CD1c-positive myeloid dendritic cell (primary cell): ENCODE measurements at regions not wholly inside any gene's neighbourhood (a gene's known extent, or its start where the extent isn't known, plus 50 kb on each side); places are given as distances from the start of the nearest gene placed in this dataset.
A peak's percentile ranks its signal among the peaks of the same experiment; 100 is the strongest.

Experiments
- DNase-seq: peaks from one replicate; pipeline ENCODE4 v3.0.0-alpha.2; 2016; ENCODE audit errors: extremely low spot score

GRCh38 chr7:94054130-94054529 is 50.0 kb upstream of the BET1 start:
- no peak for DNase-seq

DNA sequence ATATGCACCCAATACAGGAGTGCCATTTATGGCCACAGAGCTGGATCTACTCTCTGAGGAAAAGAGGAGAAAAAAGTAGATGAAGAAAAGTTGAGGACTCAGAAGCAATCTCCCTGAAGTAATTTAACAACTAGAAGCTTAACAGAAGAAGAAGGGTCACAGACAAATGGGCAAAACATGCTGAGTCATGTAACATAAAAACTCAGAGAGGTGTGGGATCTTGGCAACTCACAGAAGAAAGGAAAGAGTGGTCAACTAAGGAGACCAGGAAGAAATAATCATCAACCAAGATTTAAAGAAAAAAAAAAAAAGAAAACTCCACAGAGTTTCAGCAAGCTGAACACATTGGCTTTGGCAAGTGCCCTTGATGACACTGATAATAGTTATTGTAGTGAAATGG is 51.8 kb upstream of the BET1 start:
- DNase-seq: no peak

DNA sequence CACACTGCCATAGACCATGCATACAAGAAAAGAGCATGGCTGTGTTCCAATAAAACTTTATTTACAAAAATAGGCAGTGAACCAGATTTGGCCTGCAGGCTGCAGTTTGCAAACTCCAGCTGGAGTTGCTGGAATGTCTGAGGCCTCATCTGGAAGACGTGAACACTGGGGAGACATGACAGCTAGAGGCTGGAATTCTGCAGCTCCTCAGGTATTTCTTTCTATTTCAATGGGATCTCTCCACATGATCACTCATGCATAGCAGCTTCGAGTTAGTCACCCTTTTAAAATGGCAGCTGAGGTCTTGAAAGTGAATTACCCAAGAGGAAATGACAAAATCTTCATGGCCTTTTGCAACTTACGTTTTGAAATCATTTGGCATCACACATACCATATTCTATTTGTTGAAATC is 52.6 kb upstream of the BET1 start:
- peak; percentile 33 for DNase-seq

DNA sequence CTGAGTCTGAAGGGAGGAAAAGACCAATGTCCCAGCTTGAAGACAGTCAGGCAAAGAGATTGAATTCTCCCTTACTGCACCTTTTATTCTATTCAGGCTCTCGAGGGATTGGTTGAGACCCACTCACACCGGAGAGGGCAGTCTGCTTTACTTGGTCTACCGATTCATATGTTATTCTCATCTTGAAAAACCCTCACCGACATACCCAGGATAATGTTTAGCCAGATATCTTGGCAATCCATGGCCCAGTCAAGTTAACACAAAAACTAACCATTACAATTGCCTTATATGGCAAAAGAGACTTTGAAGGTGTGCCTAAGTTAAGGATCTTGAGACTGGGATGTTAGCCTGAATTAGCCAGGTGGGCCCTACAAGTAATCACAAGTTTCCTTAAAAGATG is 53.8 kb upstream of the BET1 start:
- DNase-seq: no peak

GRCh38 chr7:94059746-94060145 is 55.6 kb upstream of the BET1 start:
- peak; percentile 54 for DNase-seq

GRCh38 chr7:94060752-94061151 is 56.6 kb upstream of the BET1 start:
- no peak for DNase-seq

DNA sequence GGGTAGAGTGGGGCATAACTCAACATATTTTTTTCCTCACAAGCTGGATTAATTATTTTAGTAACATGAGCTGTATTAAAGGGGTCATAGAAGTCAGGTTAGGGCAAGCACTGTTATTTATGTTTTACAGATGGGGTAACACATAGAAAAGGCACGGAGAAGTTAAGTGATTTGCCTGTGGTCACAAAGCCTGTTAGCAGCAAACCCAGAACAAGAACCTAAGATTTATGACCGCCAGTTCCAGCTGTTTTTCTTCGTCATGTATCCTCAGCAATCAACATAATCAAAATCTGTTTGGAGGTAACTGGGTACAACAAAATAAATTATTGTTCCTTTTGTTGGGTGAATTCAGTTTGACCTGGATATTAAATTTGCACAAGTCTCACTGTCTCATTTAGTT is 57.2 kb upstream of the BET1 start:
- no peak for DNase-seq

- DNase-seq: no peak
Observed at GRCh38 chr7:94062372-94062771, 58.2 kb upstream of the BET1 start.

DNA sequence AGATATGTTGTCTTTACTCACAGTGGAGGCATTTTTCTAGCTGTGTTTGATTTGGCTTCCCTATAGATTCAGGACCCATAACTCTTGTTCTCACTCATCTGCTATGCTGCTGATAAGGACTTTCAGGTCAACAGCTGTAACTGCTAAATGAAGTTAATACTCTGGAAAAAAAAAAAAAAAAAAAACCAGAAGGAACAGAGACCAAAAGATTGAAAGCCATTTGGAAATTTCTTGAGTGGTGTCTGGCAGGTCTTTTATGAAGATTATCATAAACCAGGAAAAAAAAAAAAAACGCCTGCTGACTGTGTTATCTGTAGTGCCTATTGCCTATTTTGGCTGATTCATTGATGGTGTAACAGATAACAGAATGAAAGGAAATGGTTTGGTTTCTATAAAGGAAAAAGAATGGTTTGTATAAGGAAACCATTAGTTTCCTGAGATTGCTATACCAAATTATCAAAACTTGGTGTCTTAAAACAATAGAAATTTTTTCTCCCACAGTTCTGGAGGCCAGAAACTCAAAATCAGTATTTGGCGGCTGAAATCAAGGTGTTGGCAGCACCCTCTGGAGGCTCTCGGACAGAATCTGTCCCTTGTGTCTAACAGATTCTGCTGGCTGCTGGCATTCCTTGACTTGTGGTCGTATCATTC is 60.5 kb upstream of the BET1 start:
- no peak for DNase-seq

- DNase-seq: no peak
Observed at GRCh38 chr7:94067047-94067446, 62.9 kb upstream of the BET1 start.

GRCh38 chr7:94067506-94067905 is 63.4 kb upstream of the BET1 start:
- DNase-seq: no peak

DNA sequence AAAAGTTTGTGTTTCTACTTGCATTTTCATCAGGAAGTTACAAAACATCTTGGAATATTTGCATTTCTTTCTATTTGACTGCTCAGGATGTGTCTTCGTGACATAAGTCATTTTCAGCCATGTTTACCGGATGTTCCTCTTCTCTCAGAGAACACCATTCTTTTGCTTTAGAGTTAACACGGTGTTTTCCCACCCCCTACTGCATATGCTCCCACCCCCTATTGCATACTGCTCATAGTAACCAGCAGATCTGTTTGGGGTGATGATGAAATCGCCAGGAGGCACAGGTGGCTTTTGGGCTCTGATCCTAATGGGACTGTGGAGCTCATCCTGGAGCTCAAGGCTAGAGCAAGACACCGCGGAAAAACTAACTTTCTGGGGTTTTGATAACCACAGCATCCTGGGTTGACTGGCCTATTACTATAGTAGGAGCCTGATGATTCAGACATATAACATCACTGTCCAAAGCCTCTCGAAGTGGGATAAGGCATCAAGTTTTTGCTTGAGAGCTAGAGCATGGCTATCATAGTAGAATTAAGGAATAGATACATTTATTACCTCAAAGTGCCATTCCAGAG is 65.1 kb upstream of the BET1 start:
- DNase-seq: no peak

DNA sequence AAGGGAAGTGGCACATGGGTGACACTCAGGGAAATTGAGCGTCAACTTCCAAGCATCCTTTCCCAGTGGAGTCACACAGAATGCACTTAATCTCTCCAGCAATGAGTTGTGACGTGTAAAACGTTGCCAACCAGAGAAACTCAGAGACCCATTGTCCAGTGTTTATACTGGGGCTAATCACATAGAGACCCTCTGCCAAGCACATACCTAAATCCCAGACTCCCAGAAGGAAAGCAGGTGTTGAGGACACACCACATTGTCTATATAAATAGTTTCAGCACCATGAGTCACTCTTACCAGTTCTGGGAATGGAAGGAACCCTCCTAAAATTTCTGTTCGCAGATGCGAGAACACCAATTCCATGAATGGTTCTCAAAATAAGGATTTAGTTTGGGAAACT is 76.4 kb upstream of the BET1 start:
- no peak for DNase-seq

GRCh38 chr7:94082126-94082525 is 78.0 kb upstream of the BET1 start:
- no peak for DNase-seq

- DNase-seq: peak; percentile 64
Observed at GRCh38 chr7:94087664-94088352, 83.7 kb upstream of the BET1 start.

DNA sequence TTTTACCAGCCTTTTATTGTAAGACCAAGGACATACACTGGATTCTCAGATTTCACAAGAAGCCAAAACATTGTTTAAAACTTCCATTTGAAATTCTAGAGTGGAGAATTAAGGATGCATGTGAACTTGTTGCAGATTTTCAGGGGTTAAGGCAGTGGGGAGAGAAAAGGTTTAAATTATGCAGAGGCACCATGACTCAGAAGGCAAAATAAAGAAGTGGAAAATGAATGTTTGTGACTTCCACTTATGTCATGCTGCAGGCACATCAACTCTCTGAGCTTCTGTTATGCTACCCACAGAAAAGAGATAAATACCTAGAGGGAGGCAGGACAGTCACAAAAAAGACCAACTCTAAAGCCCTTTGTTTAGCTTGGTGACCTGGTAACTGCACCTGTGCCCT is 84.4 kb upstream of the BET1 start:
- peak; percentile 40 for DNase-seq

DNA sequence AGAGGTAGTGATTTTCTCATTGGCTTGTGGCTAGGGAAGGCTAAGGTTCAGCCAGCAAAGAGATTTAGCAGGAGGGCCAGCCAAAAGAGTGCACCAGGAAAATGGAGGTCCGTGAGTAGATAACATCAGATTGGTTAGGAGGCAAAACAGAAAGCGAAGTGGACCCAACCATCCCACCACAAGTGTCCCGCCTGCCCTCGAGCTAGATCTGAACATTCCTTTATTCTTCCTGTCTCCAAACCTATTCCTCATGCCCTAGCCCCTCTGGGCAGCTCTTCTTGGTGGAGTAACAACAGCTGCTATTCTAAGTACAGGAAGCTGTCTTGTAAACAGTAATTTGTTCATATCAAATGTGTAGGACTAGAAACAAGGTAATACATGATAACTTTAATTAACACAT is 85.7 kb upstream of the BET1 start:
- no peak for DNase-seq

DNA sequence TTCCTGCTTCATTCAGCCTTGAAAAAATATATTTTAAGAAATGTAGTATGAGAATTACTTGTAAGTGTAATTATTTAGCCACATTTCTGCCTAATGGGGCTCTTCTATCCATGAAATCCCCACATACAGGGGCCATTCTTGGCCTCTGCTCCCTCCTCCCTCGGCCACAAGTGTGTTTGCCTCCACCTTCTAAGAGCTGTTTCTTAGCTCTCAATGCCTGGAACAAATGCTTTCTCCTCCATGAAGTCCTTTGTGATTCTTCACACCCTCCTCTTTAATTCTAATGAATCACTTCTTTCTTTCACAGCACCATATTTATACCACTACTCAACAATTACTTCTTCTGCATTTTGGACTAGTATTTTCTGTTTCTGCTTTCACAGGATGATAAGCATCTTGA is 88.8 kb upstream of the BET1 start:
- no peak for DNase-seq

DNA sequence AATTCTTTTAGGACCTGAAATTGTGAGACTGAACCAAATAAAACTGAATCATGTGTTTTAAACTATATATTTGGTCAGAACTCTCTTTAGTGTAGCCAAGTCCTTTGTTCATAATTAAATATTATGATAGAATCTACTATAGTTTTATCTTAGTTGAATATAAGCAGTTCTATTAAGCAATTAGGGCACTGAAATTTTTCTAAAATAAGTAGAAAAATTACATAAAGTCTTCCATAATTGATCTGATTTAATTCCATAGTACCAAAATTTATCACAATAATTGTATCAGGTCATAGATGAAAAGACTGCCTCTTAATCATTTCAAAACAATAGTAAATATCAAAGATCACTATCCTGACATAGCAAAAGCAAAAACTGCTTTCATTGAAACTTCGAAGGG is 90.1 kb upstream of the BET1 start:
- DNase-seq: no peak

DNA sequence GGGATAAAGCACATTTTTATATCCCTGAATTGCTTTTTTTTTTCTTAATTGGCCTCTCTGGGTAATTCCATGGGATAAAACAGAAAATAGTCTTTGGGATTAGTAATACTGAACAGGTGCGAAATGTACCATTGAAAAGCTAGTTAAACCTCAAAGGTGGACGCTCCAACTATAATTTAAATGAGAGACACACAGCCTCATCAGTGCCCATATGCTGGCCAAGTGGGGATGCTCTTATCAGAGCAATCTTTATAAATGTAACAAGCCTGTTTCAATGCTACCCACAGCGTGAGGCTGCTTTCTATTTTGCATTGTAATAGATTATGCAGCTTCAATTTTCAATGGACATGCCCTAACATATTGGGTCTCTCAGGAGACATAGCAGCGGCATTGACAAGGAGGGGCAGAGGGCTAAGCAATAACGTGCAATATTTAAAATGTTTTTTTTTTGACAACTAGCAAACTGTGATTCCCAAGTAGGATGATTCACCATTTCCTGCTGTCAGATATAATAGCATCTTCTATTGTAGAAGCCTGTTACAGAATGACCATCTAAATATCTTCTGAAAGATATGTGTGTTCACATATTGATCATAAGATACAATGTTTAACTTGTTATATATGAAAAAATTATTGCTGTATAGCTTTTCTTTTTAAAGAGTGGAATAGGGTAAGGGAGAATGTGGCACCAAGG is 91.3 kb upstream of the BET1 start:
- no peak for DNase-seq

GRCh38 chr7:94099679-94100078 is 95.5 kb upstream of the BET1 start:
- DNase-seq: no peak

DNA sequence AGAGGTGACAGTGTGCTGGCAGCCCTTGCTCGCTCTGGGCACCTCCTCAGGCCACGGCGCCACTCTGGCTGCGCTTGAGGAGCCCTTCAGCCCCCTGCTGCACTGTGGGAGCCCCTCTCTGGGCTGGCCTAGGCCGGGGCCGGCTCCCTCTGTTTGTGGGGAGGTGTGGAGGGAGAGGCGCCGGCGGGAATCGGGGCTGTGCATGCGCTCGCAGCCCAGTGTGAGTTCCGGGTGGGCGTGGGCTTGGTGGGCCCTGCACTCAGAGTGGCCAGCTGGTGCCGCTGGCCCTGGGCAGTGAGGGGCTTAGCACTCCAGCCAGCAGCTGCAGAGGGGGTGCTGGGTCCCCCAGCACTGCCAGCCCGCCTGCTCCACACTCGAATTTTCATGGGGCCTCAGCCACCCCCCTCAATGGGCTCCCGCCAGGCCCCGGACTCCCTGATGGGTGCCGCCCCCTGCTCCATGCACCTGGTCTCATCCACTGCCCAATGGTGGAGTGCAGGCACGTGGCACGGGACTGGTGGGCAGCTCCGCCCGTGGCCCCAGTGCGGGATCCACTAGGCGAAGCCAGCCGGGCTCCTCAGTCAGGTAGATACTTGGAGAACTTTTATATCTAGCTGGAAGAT is 96.7 kb upstream of the BET1 start:
- no peak for DNase-seq
